ENCODE measurements at regions not wholly inside any gene's neighbourhood (a gene's known extent, or its start where the extent isn't known, plus 50 kb on each side); places are given as distances from the start of the nearest gene placed in this dataset.

GRCh38 chr4:111537871-111538270 is 607.4 kb upstream of the FAM241A start:
- no peak for TF ChIP-seq CTCF (IDR thresholded peaks at IDR 0.05)
- TF ChIP-seq ZFX (IDR thresholded peaks at IDR 0.05; ENCODE audit: borderline replicate concordance): no peak

GRCh38 chr4:111540671-111541070 is 604.6 kb upstream of the FAM241A start:
- TF ChIP-seq CTCF (IDR thresholded peaks at IDR 0.05): no peak
- no peak for TF ChIP-seq ZFX (IDR thresholded peaks at IDR 0.05; ENCODE audit: borderline replicate concordance)
- no peak overlapping the region for H3K27ac ChIP-seq

More at GRCh38 chr4:111537871-111538270, 607.4 kb upstream of the FAM241A start:
- no peak overlapping the region for H3K27ac ChIP-seq

- no peak overlapping the region for H3K27ac ChIP-seq
- no peak for TF ChIP-seq ZFX (IDR thresholded peaks at IDR 0.05; ENCODE audit: borderline replicate concordance)
- no peak for TF ChIP-seq CTCF (IDR thresholded peaks at IDR 0.05)
Measured at GRCh38 chr4:111542056-111542455, 603.2 kb upstream of the FAM241A start.

GRCh38 chr4:111546881-111547280 is 598.4 kb upstream of the FAM241A start:
- TF ChIP-seq CTCF (IDR thresholded peaks at IDR 0.05) (no peak), ZFX (IDR thresholded peaks at IDR 0.05; ENCODE audit: borderline replicate concordance) (no peak)
- H3K27ac ChIP-seq: no peak overlapping the region

- H3K27ac ChIP-seq: no peak overlapping the region
Measured at GRCh38 chr4:111556141-111556781, 589.0 kb upstream of the FAM241A start.

DNA sequence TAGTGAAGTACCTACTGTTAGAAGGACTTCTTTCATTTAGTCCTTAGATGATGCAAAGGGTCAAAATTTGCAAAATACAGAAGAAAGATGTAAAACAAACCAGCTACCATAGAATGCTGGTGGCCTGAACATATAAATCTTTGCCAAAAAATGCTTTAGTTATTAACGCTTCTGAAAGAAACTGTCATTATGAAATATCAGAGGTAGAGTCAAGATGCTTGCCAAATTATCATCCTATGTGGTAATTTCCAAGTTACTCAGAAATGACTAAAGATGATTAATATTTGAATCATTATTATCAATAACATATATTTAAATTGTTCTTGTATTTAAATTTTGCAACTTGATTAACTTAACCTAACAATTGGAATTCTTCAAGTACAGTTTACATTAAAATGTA is 588.4 kb upstream of the FAM241A start:
- no peak overlapping the region for H3K27ac ChIP-seq

More at GRCh38 chr4:111556141-111556781, 589.0 kb upstream of the FAM241A start:
- TF ChIP-seq CTCF (IDR thresholded peaks at IDR 0.05) (no peak), ZFX (IDR thresholded peaks at IDR 0.05; ENCODE audit: borderline replicate concordance) (no peak)

More for the DNA sequence above, 588.4 kb upstream of the FAM241A start:
- no peak for TF ChIP-seq ZFX (IDR thresholded peaks at IDR 0.05; ENCODE audit: borderline replicate concordance)
- no peak for TF ChIP-seq CTCF (IDR thresholded peaks at IDR 0.05)
